MCF 10A (cell line): ENCODE measurements at regions not wholly inside any gene's neighbourhood (a gene's known extent, or its start where the extent isn't known, plus 50 kb on each side); places are given as distances from the start of the nearest gene placed in this dataset.
"Not testable (repeated sequence)": the region's sequence is repeated elsewhere in the genome, so short reads cannot be mapped to it uniquely, and the experiment has no call there.

Experiments
- BruUV-seq: library from RNA; stranded (reverse); fragments of 400-500 nt; replicated peaks from 2 replicates; lab custom pipeline; 2021; lab: Mats Ljungman, UMichigan
- CTCF ChIA-PET: fragments of 300-600 bp; sonication (Branson Sonifier 250); formaldehyde crosslinking; extraction: SDS; loops from one replicate; lab custom pipeline; 2021; ENCODE audit warnings: antibody characterized with exemption, inconsistent platforms; lab: Yijun Ruan, JAX
- POLR2A ChIA-PET: fragments of 300-600, 350-650 bp; sonication (Branson Sonifier 250); formaldehyde crosslinking; extraction: SDS; loops from one replicate; lab custom pipeline; 2020; ENCODE audit warnings: antibody characterized with exemption, inconsistent platforms; lab: Yijun Ruan, JAX
- DNase-seq: peaks from one replicate; pipeline ENCODE4 v3.0.0-alpha.2; 2018; ENCODE audit not compliant: unreplicated experiment
- H3K27ac Mint-ChIP-seq: one replicate; pipeline ENCODE4 v1.8.0; 2022; ENCODE audit warnings: mild to moderate bottlenecking, low read depth, mixed read lengths; ENCODE audit not compliant: unreplicated experiment
- H3K27me3 Mint-ChIP-seq: one replicate; pipeline ENCODE4 v1.8.0; 2022; ENCODE audit warnings: mixed read lengths; ENCODE audit not compliant: insufficient read depth, unreplicated experiment
- H3K36me3 Mint-ChIP-seq: one replicate; pipeline ENCODE4 v1.8.0; 2022; ENCODE audit warnings: mild to moderate bottlenecking, moderate library complexity, mixed read lengths; ENCODE audit not compliant: insufficient read depth, unreplicated experiment
- H3K4me1 Mint-ChIP-seq: one replicate; pipeline ENCODE4 v1.8.0; 2022; ENCODE audit warnings: mixed read lengths; ENCODE audit not compliant: insufficient read depth, unreplicated experiment
- H3K4me3 Mint-ChIP-seq: one replicate; pipeline ENCODE4 v1.8.0; 2022; ENCODE audit warnings: mild to moderate bottlenecking, moderate library complexity, mixed read lengths; ENCODE audit not compliant: unreplicated experiment
- H3K9me3 Mint-ChIP-seq: one replicate; pipeline ENCODE4 v1.8.0; 2022; ENCODE audit warnings: mixed read lengths; ENCODE audit not compliant: unreplicated experiment
- CTCF ChIP-seq: fragments of 200-600 bp; IDR thresholded peaks from one replicate; pipeline ENCODE4 v1.8.0; 2022; ENCODE audit warnings: antibody characterized with exemption, mild to moderate bottlenecking; ENCODE audit not compliant: unreplicated experiment
- intact Hi-C: fragments of 100-400 bp; cut with micrococcal nuclease; formaldehyde crosslinking; loops from 2 replicates; pipeline ENCODE4 v1.14.1; 2022

GRCh38 chr14:45558183-45558582 lies 305.2 kb upstream of the MIS18BP1 start:
- ChIA-PET POLR2A (no interaction called here), CTCF (no interaction called here)
- BruUV-seq: no TSS peak
- H3K27me3 Mint-ChIP-seq: no peaks in the 10 kb centered on the region
- DNase-seq: no peak
- no peak for TF ChIP-seq CTCF
- H3K36me3 Mint-ChIP-seq: no peaks in the 10 kb centered on the region
- H3K4me1 Mint-ChIP-seq: no peaks in the 10 kb centered on the region
- no peak overlapping the region for H3K27ac Mint-ChIP-seq
- no peaks in the 10 kb centered on the region for H3K9me3 Mint-ChIP-seq
- intact Hi-C loops: no loop called here
- H3K4me3 Mint-ChIP-seq: no peak overlapping the region

GRCh38 chr14:45553981-45554380 lies 301.0 kb upstream of the MIS18BP1 start:
- Mint-ChIP-seq H3K4me3 (no peak overlapping the region), H3K4me1 (no peaks in the 10 kb centered on the region), H3K9me3 (no peaks in the 10 kb centered on the region), H3K27ac (no peak overlapping the region), H3K27me3 (no peaks in the 10 kb centered on the region), H3K36me3 (no peaks in the 10 kb centered on the region)
- TF ChIP-seq CTCF: no peak
- ChIA-PET CTCF (interaction anchor here (0.6 to 1.2 kb wide), 3 partner anchors 27 to 127 kb away, joined by 3 to 5 read pairs (median 3); no protein-coding TSS in a partner anchor), POLR2A (no interaction called here)
- no peak for DNase-seq
- intact Hi-C loops: no loop called here
- BruUV-seq: no TSS peak

GRCh38 chr14:45551240-45551820 lies 298.3 kb upstream of the MIS18BP1 start:
- POLR2A ChIA-PET, H3K27me3 Mint-ChIP-seq, H3K36me3 Mint-ChIP-seq, intact Hi-C loops, CTCF ChIA-PET, H3K27ac Mint-ChIP-seq, H3K4me1 Mint-ChIP-seq, H3K4me3 Mint-ChIP-seq, H3K9me3 Mint-ChIP-seq, BruUV-seq, DNase-seq: not testable (repeated sequence)

DNA sequence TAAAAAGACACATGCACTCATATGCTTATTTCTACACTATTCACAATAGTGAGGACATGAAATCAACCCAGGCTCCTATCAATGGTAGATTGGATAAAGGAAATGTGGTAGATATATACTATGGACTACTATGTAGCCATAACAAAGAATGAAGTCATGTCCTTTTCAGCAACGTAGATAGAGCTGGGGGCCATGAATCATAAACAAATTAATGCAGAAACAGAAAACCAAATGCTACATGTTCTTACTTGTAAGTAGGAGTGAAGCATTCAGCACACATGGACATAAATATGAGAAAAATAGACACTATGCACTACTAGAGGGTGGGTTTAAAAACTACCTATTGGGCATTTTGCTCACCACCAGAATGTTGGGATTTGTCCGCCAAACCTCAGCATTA lies 278.0 kb upstream of the MIS18BP1 start:
- DNase-seq: no peak
- peaks cover 17% of the 10 kb centered on the region for H3K27me3 Mint-ChIP-seq
- H3K4me3 Mint-ChIP-seq: no peak overlapping the region
- ChIA-PET POLR2A (no interaction called here), CTCF (no interaction called here)
- H3K36me3 Mint-ChIP-seq: no peaks in the 10 kb centered on the region
- H3K27ac Mint-ChIP-seq: no peak overlapping the region
- peaks cover 7% of the 10 kb centered on the region for H3K9me3 Mint-ChIP-seq
- no peaks in the 10 kb centered on the region for H3K4me1 Mint-ChIP-seq
- no TSS peak for BruUV-seq
- no peak for TF ChIP-seq CTCF
- intact Hi-C loops: no loop called here
